Femur (tissue), 1 donor: ENCODE measurements at regions not wholly inside any gene's neighbourhood (a gene's known extent, or its start where the extent isn't known, plus 50 kb on each side); places are given as distances from the start of the nearest gene placed in this dataset.
A peak's percentile ranks its signal among the peaks of the same experiment; 100 is the strongest.

ENCODE experiments used
- DNase-seq: peaks from one replicate; pipeline ENCODE4 v3.0.0-alpha.2; 2017

DNA sequence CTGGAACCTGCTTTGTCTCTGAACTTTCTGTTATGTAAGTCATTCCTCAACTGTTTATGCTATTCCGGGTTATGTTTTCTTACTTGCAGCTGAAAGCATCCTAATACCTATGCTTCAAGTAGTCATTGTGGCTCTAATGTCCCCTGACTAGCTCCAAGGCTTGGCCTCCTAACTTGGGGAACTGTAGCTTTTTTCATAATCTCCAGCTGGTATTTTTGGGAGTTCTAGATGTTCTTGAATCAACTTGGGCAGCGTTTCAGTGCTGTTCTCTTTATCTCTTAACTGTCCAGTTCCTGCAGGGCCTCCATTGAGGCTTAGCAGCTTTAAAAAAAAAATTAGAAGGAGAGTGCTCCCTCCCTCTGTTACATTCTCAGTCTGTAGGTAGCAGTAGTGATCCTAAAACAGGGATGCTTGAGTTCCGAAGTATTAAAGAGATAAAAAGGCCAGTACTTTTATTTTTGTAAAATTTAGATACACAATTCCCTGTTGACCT lies 100.0 kb upstream of the ACTBL2 start:
- no peak for DNase-seq

DNA sequence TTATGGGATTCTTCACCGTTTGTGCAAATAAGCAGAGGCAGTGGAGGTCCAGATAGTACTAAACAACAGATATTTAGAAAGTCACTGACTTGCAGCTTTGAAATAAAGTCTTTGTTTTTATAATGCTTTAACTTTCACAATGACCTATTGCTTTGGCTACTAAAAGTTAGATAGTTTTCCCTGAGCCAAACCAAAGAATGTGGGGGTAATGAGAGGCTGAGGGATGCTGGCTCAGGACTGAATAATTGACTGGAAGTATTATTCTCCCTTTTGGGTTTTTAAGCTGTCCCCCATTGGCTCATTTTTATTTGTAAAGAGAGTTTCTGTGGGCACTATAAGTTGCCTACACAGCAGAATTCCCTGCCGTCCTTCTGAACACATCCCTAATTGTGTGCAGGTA lies 99.2 kb upstream of the ACTBL2 start:
- no peak for DNase-seq

DNA sequence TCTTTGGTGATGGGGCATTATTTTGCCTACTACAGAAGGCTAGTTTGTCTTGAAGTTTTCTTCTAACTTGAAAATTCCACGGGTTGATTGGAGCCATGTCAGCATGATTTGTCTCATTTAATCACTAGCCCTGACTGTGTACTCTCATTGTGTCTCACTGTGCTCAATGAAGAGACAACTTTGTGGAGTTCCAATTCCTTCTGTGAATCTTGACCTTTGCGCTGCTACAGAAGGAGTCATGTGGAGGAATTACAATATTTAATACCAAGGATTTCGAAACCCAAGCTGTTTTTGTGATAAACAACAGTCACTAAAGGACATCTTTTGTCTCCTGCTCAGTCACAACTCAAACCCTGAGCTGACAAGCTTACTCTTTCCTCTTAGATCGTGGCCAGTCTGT lies 98.6 kb upstream of the ACTBL2 start:
- no peak for DNase-seq

DNA sequence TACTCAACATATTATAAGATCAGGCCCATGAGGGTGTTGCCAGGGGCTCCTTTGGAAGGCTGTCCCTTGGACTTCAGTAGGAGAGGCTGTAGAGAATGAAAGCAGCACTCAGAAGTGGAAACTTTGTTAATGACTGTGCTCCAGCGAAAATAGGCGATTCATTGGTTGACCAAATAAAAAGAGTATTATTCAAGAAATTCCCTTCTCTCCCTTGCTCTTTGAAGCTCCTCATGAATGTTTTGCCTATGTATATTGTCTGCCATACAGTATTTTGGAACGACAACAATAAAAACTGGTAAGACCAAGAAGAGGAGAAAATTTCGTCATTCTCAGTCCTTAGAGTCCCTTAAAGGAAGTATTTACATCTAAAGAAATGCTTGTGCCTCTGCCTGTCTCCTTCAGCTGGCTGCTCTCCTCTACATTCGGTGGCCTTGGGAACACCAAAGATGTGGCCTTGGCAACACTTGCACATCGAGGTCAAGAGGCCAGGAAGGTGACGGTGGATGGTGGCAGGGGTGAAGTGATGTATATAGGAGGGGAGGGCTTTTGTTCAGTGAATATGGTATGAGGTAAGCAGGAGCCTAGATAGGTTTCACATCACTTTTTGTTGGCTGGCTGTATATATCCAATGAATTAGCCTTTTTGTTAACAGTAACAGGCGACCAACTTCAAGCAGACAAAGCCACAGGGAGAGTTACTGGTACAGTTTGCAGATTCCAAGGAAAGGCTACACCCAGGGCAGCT lies 95.0 kb upstream of the ACTBL2 start:
- DNase-seq, result no peak

DNA sequence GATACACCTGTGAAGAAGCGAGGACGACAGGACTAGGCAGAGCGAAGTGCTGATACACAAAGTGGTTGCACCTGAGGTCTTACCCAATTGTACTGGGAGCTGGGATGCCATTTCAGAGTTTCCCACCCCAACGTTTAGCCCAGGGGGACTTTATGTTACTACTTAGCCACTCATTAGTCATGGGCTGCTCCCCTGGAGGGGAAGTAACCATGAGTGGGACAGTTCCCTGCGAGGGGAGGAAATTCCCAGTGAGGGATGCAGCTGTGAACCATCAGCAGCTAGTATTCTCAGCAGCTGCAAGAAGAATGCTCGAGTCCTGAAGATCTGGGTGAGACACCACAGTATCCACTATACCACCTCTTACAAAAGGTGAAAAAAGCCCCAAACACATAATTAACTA lies 93.7 kb upstream of the ACTBL2 start:
- DNase-seq, result no peak

DNA sequence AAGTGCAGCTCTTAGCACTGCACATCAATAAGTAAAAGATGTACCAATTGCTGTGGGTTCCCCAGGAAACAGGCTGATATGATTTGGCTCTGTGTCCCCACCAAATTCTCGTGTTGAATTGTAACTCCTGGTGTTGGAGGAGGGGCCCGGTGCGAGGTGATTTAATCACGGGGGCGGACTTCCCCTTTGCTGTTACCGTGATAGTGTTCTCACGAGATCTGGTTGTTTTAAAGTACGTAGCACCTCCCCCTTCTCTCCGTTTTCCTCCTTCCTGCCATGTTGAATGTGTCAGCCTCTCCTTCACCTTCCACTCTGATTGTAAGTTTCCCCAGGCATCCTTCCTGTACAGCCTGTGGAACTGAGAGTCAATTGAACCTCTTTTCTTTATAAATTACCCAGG lies 93.2 kb upstream of the ACTBL2 start:
- no peak for DNase-seq

DNA sequence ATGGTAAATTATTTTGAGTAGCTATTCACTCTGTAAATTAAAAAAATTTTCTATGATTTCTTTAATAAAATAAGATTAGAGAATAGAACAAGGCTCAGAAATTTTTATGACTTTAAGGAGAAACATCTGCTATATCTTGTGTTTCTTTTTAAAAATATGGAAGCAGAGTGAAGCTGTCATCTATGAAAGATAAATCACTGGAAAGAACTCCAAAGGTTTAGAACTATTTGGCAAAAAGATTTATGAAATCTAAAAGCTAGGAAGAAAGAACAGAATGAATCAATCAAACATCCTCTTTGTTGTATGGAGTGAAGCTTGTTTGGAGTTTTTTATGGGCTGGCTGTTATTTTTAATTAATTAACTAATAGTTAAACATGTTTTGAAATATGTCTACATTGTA lies 89.8 kb upstream of the ACTBL2 start:
- no peak for DNase-seq

DNA sequence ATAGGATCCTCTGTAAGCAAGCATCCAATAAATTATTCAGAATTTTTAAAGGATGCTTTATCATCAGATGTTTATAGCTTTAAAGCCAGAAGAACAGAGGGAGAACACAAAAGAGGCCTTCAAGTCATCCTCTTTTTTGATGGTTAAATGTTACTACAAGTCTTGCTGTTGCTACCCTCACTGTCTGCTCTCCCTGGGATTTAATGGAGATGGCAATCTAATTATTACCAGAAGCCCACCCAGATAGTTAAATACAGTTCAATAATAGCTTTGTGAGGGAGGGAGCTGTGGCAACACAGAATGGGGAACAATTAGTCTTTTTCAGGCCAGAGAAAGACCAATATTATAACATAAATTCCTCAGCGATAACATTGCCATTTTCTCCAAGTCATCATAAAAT lies 87.0 kb upstream of the ACTBL2 start:
- DNase-seq, result no peak

DNA sequence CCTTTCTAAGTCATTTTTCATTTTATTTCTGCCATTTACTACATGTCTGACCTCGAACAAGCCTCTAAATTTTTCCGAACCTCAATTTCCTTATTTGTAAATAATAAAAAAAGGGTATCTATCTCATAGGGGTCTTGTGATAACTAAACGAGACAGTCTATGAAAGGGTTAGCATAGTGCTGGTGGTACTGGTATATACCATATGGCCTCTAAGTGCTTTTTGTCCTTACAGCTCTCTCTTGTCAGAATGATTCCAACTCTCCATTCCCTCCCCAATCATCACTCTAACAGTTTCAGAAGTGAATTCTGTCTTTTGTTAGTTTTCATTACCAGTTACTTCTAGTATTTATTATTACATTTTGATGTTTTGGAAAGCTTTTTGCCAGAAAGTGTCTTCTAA lies 85.5 kb upstream of the ACTBL2 start:
- DNase-seq, result no peak

DNA sequence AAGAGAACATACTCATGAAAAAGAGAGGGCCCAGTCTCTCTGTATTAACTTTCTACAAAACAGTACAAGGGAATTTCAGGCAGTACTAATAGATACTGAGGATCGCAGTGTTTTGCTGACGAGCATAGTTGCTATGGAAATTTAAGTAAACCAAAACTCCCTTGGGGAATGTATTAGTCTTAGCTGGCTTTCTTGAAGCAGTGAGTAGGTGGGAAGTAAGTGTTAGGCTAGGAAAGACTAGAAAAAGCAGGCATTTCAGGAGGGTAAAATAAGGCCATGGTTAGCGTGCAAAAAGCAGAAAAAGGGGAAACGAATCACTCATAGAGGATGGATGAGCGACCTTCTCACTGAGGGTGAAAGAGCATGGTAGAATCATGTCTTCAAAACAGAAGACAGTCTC lies 84.3 kb upstream of the ACTBL2 start:
- DNase-seq, result no peak

DNA sequence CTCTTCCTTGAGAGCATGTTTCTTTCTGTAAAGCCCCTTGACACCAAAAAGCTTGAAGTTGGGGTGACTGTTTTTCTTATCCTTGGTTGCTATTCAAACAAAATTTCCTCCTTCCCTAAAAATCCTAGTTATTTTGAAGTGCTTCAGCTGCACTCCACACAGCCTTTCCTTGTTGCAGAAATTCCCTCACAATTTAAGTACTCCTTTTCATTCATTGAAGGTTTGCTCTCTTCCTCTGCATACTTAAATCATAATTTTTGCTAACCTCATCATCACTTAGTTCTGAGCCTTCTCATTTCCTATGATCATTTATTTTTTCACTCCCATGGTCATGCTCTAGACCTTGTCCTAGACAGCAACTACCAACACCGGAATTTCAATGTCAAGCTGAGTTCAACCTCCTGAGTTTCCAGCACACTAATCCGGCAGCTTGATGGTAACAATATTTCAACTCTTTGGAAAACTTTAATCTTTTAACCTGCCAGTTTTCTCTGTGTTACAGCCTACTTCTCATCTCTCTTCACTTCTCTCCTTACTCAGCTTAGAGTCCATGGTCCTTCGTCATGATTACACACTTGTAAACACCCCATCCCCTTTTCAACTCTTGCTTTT lies 78.7 kb upstream of the ACTBL2 start:
- DNase-seq, result no peak

DNA sequence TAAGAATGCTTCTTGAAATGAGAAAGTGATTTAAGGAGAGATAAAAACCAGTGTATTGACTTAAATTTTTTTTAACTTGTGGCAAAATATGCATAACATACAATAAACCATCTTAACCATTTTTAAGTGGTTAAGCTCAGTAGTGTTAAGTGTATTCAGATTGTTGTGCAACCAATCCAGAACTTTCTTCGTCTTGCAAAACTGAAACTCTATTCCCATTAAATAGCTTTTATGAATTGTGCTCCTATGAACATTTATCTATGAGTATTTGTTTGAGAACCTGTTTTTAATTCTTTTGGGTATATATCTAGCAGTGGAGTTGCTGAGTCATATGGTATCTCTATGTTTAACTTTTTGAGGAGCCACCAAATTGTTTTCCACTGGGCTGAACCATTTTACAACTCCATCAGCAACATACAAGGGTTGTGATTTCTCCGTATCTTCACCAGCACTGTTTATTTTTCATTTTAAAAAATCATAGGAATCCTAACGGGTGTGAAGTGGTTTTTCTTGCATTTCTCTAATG lies 76.6 kb upstream of the ACTBL2 start:
- DNase-seq, result no peak

DNA sequence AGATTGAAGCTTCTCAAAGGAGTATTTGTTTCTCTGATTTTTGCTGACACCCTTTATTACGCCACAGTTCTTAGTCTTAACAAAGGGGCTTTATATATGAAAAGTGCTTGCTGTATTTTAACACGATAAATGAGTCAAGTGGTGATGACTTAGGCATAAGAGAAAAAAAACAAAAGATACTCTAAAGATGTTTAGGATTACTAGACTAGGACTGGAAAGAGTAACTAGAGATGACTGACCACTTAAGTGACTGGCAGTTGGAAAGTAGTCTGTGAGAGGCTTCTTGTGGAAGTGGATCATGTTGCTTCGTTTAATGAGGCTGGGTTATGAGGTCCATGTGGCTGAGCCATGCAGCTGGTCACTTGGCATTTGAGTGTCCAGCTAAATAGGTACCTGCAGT lies 69.4 kb upstream of the ACTBL2 start:
- DNase-seq, result no peak

DNA sequence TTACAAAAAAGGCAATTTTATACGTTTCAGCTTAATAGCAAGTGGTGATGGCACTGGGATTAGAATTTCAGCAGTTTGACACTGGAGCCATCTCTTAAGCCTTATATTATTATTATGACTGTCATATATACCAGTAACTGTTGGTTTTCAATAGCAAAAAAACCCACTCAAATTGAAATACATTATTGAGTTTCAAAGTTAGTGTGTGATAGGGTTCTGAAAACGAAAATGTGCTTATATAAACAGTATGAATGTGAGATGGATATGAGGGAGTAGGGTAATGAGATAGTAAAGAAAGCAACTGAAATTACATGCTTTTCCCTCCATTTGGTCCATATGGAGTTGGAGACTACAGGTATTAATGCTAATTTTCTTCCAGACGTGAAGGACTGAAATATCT lies 68.6 kb upstream of the ACTBL2 start:
- DNase-seq, result no peak

DNA sequence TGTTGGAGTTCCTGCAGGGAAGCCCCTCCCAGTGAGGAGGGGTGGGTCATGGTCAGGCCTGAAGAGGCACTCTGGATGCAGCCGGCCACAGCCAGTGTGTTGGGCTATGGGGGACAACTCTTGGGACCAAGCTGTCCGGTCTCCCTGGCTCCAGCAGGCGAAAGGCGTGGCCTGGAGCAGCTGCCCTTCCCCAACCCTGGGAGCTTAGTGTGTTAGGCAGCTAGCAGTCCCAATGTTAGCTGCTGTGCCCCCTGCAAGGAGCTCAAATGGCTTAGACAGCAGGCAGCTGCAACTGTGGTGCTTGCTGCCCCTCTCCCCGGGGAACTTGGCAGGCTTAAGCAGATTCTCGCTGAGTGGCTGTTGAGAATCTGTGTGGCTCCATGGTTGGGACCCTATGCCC lies 67.5 kb upstream of the ACTBL2 start:
- peak; percentile 54 for DNase-seq

DNA sequence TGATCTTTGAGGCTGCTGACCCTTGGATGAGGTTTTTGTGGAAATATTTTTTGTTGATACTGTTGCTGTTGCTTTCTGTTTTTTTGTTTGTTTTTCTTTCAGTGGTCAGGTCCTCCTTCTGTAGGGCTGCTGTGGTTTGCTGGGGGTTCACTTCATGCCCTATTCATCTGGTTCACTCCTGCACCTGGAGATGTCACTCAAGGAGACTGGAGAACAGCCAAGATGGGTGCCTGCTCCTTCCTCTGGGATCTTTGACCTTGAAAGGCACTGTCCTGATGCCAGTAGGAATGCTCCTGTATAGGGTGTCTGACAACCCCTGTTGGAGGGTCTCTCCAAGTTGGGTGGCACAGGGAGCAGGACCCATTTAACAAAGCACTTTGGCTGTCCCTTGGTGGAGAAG lies 67.0 kb upstream of the ACTBL2 start:
- no peak for DNase-seq

DNA sequence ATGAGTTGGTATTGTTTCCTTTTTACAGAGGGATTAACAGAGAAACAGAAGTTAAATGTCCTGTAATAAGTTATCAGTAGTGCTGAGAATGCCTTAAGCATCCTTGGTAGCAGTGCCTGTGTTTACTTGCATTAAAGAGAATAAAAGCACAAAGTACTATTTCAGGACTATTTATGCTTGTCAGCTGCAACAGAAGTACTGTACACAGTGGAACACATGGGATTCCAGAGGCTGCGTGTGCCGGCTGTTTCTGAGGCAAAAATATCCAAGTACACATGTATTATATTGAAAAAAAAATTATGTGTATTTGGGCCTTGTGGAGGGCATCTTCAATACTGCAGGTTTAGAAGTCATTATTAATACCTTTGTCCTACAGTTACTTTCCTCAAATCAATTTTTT lies 58.2 kb upstream of the ACTBL2 start:
- no peak for DNase-seq

DNA sequence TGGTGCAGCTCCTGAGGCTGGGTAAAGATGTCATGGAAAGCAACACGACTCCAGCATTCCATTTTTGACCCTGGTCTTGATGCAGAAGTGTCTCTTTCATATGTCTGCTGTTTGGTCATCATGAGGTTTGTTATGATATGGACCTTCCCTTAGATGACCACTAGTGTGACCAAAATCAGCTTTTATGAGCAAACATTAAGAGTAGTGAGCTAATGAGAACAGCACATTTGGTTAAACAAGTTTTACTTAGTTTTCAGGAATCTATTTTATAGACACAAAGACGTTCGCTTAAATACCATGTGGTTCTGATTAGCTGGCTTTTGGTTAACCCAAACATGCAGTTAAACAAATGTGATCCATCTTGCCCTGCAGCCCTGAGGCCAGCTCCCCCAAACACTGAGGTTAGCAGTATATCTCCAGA lies 56.7 kb upstream of the ACTBL2 start:
- no peak for DNase-seq

DNA sequence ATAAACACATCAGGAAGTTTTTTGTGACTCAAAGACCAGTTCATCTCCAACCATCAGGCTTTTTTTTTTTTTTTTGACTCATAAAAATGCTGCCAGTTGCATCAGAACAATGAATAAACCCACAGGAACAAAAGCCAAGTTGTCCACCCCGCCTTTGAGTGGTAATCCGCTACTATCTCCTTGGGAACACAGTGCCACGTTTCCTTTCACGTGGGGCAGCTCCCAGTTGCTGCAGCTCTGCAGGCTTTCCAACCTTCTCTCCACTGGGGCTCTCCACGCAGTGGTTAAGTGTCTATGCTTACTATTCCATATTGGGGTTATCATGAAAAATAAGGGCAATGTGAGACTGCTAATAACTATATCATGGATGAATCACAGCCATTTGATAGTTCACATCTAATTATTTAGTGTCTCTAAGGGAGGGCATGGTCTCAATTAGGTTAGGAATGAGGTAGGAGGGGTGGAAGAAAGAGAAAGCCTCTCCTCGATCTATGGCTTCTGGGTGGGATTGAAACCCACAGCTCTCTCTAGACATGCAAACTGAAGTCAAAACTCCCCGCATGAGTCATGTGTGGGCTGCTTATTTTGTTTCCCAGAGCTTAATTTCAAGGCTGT lies 55.8 kb upstream of the ACTBL2 start:
- no peak for DNase-seq

DNA sequence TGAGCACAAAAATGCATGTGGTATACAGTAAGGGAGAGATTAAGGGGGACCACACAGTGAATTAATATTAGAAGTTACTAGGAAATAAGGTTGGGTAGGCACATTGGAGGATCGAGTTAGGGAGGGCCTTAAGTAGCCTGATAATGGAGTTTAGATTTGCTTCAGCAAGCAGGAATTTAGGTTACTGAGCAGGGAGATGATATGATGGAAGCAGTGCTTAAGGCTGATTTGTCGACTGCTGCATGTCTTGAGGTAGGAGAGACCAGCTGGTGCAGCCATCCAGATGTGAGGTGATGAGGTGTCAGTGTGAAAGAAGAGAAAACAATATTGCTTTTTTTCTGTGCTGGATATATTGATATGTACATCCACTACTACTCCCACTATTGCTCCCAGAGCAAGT lies 55.2 kb upstream of the ACTBL2 start:
- no peak for DNase-seq

DNA sequence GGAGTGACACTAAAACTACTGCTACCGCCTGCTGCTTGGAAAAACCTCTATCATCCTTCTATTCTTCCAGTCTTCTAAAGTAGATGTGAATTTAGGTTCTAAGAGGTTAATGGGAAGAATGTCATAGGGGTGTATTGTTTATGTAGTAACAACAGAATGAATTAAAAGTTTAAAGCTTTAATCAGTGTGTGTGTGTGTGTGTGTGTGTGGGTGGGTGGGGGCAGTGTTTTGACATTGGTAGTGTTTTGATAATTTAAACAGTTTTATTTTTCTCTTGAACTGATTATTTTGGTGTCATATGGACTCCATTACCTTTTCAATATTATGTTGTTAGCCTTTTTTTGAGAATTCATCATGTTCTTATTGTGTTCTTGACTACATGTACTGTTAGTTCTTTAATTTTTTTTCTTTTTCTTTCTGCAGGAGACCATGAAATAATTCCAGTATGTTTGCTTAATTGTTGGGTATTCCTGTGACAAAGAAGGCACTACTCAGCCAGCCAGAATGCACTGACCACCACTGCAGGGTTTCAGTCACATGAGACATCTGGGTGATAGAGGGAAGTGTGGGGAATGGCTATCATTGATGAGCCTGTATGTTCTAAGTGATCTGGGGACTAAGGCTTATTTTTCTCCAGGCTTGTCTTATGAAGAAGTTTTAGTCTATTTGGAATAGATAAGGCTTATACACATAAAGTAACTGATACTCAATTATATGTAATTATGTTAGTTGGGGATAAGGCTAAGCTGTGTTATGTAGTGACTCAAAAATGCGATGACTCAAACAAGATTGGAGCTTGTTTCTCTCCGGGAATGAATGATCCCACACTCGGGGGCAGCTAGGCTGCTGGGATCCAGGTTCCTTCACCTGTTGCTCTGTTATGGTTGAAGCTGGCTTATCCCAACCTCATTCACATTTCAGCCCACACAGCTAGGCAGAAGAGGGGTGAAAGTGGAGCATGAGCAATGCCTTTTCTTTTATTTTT lies 50.2 kb upstream of the ACTBL2 start:
- no peak for DNase-seq
